GM12878 (cell line): ENCODE measurements at regions not wholly inside any gene's neighbourhood (a gene's known extent, or its start where the extent isn't known, plus 50 kb on each side); places are given as distances from the start of the nearest gene placed in this dataset.

Experiments used
- CREB1 ChIP-seq: IDR thresholded peaks from 2 replicates; pipeline ENCODE4 v1.6.1; 2012; ENCODE audit warnings: low read depth, mild to moderate bottlenecking, inconsistent platforms
- CTCF ChIP-seq, 3 experiments: IDR thresholded peaks in 2 of 3; conservative IDR thresholded peaks in 1 of 3; 2 replicates each; pipeline ENCODE4 v1.5.1; 2011; ENCODE audit warnings: low read depth in 3 of 3, low read length in 3 of 3, mild to moderate bottlenecking in 3 of 3, control low read depth in 2 of 3, moderate library complexity in 2 of 3, inconsistent platforms in 1 of 3, mixed read lengths in 1 of 3; ENCODE audit not compliant: control insufficient read depth in 2 of 3, insufficient read depth in 1 of 3; ENCODE audit errors: extremely low read depth in 1 of 3
- DPF2 ChIP-seq: fragments of 450-650 bp; IDR thresholded peaks from 2 replicates; pipeline ENCODE4 v1.6.1; 2017; ENCODE audit warnings: mild to moderate bottlenecking
- E2F4 ChIP-seq: IDR thresholded peaks from 2 replicates; pipeline ENCODE4 v1.6.1; 2012; ENCODE audit warnings: low read depth, low read length, improper control_type of control experiment
- EP300 ChIP-seq, 2 experiments: fragments of 150-350 bp in 1 of 2; IDR thresholded peaks; 2 replicates each; pipeline ENCODE4 v1.6.1; 2011 to 2012; ENCODE audit warnings: low read depth in 2 of 2, low read length in 2 of 2, borderline replicate concordance in 1 of 2, improper control_type of control experiment in 1 of 2, inconsistent platforms in 1 of 2; ENCODE audit not compliant: control insufficient read depth in 1 of 2
- GABPA ChIP-seq: IDR thresholded peaks from 2 replicates; pipeline ENCODE4 v1.6.1; 2014; ENCODE audit warnings: antibody characterized with exemption, low read depth, mild to moderate bottlenecking, inconsistent platforms
- HDAC2 ChIP-seq: fragments of 200-600 bp; sonication (generic); IDR thresholded peaks from 2 replicates; pipeline ENCODE4 v1.6.1; 2017
- NFYB ChIP-seq: IDR thresholded peaks from 2 replicates; pipeline ENCODE4 v1.6.1; 2011; ENCODE audit warnings: low read depth, mild to moderate bottlenecking, low read length, improper control_type of control experiment, moderate library complexity; ENCODE audit not compliant: insufficient read depth
- POLR2A ChIP-seq: IDR thresholded peaks from 2 replicates; pipeline ENCODE4 v1.6.1; 2011; ENCODE audit warnings: low read depth, mild to moderate bottlenecking, low read length
- REST ChIP-seq: IDR thresholded peaks from 2 replicates; pipeline ENCODE4 v1.6.1; 2012; ENCODE audit warnings: mild to moderate bottlenecking, low read depth, low read length
- RFX5 ChIP-seq: IDR thresholded peaks from 2 replicates; pipeline ENCODE4 v1.6.1; 2011; ENCODE audit warnings: low read depth, low read length, improper control_type of control experiment
- TCF7 ChIP-seq: IDR thresholded peaks from 2 replicates; pipeline ENCODE4 v1.6.1; 2014; ENCODE audit warnings: antibody characterized with exemption, borderline replicate concordance
- ZBTB33 ChIP-seq: fragments of 450-650 bp; IDR thresholded peaks from 2 replicates; pipeline ENCODE4 v1.6.1; 2017; ENCODE audit warnings: mild to moderate bottlenecking
- ZNF384 ChIP-seq: IDR thresholded peaks from 2 replicates; pipeline ENCODE4 v1.6.1; 2012; ENCODE audit warnings: low read depth, mild to moderate bottlenecking, low read length, improper control_type of control experiment, borderline replicate concordance

GRCh38 chr16:72264771-72265170 is 92.8 kb upstream of the PMFBP1 start:
- TF ChIP-seq E2F4 (no peak), NFYB (no peak), EP300 (IDR thresholded peaks at IDR 0.05; ENCODE audit: borderline replicate concordance in 1 of 2, control insufficient read depth in 1 of 2, low read depth in 2 of 2, low read length in 2 of 2) (no peak), CREB1 (no peak), RFX5 (no peak), DPF2 (no peak), ZNF384 (no peak), ZBTB33 (no peak), POLR2A (no peak), TCF7 (no peak), GABPA (no peak), CTCF (IDR thresholded peaks at IDR 0.05 in 2 of 3, conservative IDR thresholded peaks at IDR 0.05 in 1 of 3; ENCODE audit: control insufficient read depth in 2 of 3, extremely low read depth in 1 of 3, insufficient read depth in 1 of 3, low read depth in 3 of 3, low read length in 3 of 3) (no peak), HDAC2 (no peak), REST (no peak)
